ENCODE measurements at regions not wholly inside any gene's neighbourhood (a gene's known extent, or its start where the extent isn't known, plus 50 kb on each side); places are given as distances from the start of the nearest gene placed in this dataset.

DNA sequence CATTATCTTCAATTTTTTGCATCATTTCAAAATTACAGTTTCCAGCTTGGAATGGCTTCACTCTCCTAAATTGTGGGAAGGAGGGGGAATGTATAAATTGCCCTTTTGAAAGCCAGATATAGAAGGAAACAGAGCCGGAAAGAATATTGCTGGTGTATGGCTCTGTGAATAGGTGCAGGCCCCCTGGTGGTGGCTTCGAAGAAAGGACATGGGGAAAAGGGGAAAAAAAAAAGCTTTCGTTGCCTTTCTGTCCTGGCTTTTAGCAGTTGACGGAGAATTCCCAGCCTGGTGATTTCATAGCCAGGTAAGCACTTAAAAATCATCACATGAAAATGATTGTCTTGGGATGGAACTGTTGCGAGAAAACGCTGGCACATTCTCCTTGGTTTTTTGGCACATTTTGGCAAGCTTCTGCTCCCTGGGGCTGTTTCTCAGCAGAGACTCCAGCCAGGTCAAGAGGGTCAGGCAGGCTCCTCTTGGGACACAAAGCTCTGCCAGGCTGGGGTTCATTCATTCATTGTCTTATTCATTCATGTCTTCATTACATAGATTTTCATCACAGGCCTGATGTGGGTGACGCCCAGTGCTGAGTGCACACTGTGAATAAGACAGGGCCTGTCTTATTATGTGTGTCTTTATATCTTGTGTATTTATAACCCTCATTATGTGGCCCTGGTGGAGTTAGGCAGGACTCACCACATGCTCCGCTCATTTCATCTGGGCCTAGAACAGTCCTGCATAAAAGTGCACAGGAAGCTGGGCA lies 300.0 kb upstream of the TPM1 start:
- DNase-seq (ENCODE audit: low read depth in 3 of 3) = peak in 2 of 3 experiments; percentile 2 to 30

DNA sequence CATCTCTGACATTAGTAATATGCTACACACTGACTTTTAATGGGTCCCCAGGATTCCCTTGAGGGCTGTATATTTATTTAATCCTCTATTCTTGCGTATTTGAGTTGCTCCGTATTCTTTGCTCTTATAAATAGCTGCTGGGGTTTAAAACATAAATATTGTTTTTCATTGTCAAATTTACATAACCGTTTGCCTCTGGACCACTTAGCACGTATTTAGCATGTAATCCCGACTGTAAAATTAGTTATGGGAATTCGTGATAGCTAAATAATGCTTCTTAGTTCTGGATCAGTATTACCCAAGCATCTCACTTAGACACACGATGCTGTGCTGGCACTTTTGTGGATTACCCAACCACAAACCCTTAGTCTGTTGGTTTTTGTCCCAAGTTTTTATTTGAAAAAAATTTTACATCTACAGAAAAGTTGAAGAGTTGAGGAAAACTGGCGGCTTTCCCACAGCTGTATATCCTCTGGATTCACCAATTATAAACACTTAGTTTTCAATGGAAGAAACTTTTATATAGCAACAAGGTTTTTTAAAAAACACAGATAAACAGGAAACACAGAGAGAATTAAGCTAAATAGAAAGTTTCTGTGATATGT lies 296.8 kb upstream of the TPM1 start:
- DNase-seq (ENCODE audit: low read depth in 3 of 3) = no peak

DNA sequence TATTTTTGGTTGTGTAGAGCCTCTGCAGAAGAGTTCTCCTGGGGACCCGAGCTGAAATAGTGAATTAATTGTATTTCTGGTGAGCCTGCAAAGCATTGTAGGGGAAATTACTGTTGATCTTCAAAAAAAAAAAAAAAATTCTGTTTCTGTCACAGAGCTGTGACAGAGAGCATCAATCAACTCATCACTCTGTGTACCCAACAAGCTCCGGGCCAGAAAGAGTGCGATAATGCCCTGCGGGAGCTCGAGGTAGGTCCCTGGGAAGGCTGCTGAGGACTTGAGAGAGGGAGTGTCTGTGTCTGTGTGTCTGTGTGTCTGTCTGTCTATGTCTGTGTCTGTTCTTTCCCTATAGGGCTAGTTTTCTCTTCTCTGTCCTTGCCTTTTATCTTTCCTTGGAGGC lies 294.4 kb upstream of the TPM1 start:
- DNase-seq (ENCODE audit: low read depth in 3 of 3) = no peak

DNA sequence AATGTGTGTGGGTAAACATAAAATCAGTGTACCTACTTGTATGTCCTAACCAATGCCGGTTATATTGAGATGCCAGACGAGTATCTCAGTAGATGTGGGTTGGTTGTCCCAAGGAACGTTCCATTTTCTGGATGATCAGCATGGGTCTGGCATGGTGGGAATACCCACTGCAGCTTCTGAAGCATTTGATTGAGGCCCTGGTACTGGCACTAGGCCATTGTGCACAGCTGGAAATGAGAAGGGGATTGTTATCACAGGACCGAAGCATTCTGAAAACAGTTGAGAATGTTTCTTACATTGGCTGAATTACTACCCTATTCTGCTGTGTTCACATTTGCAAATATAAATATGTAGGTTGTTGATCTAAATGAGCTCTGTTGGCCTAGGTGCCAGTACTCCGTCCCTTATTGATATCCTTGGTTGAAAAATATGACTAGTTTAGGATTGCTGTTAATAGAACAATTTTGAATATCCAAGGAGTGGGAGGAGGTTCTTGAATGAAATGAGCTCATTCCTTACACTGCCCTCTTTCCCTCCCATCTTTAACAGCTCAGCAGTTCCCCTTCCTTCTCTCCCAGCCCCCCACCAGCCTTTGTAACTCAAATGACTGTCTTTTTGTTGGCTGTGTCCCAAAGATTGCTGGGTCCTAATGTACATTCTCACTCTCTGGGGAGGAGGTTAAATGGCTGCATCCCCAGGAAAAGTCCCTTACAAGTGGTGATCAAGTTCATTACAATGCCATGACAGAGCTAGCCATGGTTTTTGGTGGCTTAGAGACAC lies 293.3 kb upstream of the TPM1 start:
- DNase-seq (ENCODE audit: low read depth in 3 of 3) = no peak

DNA sequence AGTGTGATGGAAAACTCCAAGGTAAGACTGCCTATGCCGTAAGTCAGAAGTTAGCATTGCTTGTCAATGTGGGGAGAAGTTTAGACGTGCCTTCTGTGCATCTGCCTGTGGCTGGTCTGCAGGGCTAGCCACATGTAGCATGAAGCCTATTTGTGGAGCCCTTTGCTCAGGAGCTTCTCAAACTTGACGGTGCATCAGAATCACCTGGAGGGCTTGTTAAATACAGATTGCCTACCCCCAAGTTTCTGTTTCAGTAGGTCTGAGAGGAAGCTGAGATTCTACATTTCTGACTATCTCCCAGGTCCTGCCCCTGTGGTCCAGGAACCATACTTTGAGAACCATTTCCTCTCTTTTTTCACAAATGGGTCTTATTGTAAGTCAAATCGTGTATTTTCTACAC lies 292.1 kb upstream of the TPM1 start:
- no peak for DNase-seq (ENCODE audit: low read depth in 3 of 3)

DNA sequence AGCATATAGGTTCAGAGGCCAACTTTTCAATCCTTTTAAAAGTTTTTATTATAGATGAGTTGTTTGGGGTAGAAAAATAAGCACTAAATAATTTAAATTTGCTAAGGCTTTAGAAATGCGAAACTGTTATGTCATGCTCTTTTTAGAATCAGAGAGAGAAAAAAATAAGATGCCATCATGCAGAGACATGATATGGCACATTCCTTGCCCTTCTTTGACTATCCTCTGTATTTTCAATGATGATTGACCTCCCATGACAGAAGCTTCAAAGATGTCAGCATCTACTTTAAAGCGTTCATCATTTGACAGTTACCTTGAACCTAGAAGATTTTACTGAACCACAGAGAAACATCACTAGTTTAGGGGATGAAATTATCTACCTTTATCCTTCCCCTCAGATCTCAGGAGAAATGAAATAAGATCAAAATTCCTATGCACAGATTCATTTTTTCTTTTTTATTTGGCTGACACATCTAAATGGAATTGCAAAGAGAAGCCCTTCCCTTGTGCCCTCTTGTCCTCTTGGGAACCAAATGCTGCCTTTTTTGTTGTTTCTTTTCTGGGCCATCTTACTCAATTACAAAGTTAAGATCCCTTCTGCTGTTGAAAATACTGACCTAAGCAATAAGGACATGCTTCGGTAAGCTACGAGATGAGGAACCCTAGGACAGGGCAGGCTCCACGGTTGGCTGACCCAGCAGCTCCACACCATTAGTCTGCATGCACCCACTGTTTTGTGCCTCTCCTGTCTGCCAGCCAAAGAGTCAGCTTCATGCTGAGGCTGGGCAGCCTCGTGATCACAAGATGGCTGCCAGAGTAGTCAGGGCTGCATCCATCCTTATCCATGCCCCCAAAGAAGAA lies 289.7 kb upstream of the TPM1 start:
- no peak for DNase-seq (ENCODE audit: low read depth in 3 of 3)

DNA sequence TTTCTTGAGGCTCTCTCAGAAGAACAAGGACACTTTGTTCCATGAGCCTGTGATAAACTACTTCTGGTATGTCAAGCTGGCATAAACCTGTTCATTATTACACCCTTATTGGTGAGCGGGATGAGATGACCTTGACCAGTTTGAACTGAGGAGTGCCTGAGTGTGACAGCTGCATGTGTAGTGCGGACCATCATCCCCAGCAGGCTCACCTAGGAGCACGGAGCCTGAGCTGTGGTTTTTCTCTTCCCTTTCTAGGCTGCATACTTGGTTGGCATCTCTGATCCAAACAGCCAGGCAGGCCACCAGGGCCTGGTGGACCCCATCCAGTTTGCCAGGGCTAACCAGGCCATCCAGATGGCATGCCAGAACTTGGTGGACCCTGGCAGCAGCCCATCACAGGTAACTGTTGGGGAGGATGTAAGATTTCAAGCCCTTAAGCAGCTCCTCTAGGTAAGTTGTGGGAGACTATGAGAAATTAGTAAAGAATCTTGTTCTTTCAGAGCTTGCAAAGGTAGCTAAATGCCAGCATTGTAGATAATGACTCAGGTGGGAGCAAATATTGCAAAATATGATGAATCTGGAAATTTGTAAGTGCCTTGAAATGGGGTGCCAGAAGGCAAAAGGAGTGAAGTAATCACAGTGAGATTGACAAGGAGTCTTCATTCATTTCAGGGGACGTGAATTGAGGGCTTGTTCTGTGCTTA lies 288.9 kb upstream of the TPM1 start:
- DNase-seq (ENCODE audit: low read depth in 3 of 3) = no peak

DNA sequence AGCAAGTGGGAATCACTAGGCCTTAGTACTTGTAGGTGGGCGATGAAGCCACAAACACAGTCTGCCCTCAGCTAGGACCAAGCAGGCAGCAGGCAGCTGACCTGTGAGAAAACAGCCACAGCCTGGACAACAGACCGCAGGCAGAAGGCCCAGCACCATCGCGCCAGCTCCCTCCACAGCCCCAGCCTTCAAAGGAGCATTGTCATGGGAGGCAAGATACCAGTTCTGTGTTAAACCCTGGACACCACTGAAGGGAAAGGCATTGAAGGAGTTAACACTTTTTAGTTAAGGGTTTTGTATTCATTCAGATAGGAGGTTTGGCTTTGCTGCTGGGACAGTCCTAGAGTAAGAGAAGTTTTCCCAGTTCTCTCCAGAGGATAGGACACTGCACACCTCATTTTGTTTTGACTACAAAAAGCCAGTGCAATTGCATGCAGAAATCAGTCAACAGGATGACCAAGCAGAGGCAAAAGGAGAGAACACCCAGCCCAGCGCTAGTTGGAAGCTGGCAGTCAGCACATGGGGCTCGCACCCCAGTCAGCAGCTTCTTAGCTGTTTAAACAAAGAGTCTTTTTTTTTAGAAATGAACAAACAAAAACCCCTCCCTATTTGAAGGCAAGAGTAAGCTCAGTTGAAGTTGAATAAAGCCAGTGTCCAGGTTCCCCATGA lies 286.1 kb upstream of the TPM1 start:
- no peak for DNase-seq (ENCODE audit: low read depth in 3 of 3)

DNA sequence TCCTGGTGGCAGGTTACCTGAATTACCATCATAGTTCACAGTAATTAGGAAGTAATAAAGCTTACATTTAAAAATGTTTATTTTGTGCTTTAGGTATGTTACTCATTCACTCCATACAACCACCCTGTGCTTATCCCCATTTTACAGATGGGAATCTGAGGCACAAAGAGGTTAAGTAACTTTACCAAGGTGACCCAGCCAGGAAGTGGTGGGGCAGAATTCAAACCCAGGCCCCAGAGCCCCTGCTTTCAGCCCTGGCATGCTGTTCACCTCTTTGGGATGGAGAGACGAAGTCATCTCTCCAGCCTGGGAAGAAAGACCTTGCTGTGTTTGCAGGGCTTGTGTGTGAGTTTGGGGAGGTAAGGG lies 285.6 kb upstream of the TPM1 start:
- no peak for DNase-seq (ENCODE audit: low read depth in 3 of 3)

DNA sequence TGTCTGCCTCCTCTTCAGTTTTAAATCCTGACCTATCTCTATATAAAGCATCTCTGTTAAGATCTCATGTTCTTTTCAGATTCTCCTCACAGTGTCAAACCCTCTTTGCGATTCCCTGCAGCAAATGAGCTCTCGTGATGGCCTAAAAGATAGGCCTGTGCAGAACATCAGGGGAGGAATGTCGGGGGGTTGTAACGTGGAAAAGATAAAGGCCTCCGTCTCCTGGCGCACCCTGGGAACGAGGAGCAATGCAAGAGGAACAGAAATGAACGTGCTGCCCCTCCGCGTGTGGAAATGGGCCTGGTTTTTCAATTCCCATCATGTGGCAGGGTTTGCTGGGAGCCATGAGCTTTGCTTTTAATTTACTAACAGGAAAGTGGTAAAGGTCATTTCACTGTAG lies 285.0 kb upstream of the TPM1 start:
- no peak for DNase-seq (ENCODE audit: low read depth in 3 of 3)

DNA sequence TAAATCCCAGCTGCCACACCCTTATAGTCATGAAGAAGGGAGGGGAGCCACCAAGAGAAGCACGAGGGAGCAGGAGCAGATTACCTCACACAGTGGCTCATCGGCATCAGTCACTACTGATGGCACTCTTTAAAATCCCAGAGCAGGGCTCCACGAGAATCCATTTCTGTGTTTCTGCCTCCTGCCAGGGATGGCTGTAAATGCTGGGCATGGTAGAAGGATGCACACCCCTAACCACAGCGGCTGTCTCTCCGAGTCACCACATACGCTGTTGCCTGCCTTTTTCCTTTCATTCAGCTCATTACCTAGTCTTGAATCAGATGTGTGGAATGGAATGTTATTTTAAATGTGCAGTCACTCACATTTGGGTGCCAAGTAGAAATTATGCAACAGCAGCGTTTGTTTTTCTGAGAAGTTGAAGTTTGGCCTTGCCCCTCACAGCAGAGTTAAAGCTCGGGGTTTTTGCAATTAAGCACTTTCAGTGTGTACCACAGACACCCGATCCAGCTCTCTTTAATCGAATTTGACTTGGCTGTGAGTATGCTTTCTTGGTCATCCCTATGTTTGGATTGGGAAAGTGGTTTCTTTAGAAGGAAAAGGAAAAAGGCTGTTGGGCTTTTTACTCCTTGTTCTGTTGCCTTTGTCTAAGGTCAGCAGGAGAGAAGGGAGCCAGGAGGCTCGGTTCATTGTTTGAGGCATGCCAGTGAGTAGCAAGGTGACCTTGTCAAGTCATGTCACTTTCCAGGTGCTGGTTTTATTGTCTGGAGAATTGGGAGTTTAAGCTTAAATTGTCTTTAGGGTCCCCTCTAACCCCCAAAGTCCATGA lies 284.2 kb upstream of the TPM1 start:
- no peak for DNase-seq (ENCODE audit: low read depth in 3 of 3)

DNA sequence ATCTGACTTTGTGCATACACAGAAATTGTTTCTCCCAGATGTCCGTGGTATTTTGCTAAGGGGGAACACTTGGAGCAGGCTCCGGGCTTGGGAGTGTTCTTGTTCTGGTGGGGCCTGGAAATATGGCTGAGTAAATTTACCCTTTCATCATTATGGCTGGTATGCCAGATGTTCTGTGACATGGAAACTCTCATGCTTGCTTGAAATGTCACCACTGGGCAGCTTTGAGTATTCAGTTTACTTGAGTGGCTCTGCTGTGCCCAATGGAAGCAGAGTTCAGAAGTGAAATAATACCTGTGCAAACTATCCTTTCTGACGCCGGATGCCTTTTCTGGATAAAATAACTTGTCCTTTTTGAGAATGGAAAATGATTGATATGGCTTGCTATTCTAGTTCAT lies 283.6 kb upstream of the TPM1 start:
- no peak for DNase-seq (ENCODE audit: low read depth in 3 of 3)

DNA sequence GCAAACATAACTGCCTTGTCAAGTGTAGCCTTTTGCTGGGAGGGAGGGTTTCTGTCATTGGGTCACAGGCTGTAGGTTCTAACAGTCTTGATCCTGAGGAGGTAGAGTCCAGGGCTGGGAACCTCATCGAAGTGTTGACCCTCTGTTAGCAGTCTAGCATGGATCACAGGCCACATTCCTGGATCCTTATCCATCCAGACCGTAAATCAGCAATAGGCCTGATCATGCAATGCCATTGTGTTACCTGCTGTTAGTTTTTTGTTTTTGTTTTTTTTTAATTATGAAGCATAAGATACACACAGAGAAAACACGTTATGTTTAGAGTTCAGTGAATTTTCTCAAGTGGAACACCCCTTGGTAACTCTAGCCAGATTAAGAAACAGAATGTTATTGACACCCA lies 282.0 kb upstream of the TPM1 start:
- DNase-seq (ENCODE audit: low read depth in 3 of 3) = no peak

DNA sequence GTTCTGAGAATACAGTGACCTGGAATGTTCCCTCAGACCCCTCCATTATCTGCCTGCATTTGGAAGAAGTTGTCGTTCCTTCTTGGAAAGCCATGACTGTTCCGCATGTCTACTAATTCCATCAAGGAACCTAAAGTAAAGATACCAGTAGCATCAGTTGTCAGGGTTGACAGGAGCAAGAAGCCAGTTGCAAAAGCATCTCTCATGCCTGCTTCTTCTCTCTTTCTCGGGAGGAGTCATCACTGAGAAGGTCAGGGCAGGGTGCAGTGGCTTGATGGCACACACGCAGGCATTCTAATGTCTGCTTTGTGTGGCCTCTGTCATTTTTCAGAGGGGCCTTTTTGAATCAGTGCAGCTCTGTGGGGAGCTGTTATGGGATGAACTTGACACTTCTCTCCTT lies 276.6 kb upstream of the TPM1 start:
- DNase-seq (ENCODE audit: low read depth in 3 of 3) = no peak

DNA sequence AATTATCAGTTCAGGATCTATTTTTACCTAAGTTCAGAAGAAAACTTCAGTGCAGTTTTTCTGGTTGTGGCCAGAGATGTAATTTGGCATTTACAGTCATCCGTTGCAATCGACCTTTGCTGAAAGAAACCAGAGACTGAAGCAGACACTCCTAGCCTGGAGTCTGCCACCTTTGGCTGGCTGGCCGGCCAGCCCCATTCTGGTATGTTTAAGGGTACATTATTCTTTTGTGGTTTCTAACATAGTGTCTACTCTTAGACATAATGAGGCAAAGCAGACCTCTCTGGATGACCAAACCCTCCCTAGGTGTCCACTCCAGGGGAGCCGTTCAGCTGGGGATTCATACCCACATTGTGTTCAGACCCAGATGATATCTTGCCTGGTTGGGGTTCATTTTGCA lies 275.9 kb upstream of the TPM1 start:
- no peak for DNase-seq (ENCODE audit: low read depth in 3 of 3)

DNA sequence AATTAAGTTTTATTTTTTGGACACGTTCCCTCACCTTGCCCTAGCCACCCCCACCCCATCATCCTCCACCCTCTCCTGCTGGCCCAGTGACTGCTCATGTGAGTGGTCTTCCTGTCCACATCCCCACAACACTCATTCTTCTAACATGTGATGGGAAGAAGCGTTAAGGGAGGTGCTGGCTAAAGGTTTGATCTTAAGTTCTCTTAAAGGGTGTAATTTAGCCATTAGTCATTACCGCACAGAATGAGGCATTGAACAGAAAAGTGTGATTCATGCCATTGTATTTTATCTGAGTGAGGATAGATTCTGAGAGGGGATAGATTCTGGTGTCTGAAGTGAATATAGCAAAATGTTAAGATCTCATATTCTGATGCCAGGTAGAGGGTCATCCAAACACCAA lies 272.9 kb upstream of the TPM1 start:
- DNase-seq (ENCODE audit: low read depth in 3 of 3) = no peak

DNA sequence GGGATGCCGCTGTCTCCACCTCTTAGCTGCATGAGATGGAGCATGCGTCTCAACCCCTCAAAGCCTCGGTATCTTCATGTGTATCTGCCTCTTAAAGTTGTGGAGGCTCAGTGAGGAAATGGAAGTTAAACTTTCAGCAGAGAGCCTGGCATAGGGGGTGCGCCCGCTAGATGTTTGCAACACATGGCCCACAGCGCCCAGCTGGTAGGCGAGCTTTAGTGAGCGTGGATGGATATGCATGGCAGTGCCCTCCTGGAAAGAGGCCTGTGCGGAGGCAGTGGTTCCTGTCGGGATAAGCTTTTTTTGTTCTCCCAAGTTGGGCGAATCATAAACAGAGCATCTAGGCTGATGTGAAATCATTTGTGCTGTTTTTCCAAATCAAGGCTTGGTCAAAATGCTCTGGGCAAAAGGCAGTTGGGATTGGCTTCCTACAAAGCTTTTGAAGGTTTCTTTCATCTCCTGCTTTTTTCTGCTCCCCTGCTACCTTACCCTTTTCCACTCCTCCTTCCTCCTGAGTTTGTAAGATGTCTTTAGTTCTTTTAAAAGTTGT lies 272.4 kb upstream of the TPM1 start:
- no peak for DNase-seq (ENCODE audit: low read depth in 3 of 3)

DNA sequence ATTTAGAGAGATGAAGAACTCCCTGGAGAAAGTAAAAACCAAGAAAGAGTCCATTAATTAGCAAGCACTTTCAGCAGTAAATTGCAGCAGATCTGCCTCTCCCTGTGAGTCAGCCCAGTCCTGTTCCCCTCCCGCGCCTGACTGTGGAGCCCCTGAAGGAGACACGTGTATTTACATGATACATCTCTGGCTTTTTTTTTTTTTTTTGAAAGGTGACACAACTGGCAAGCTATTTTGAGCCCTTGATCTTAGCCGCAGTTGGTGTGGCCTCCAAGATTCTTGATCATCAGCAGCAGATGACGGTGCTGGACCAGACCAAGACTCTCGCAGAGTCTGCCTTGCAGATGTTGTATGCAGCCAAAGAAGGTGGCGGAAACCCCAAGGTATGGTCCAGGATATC lies 271.8 kb upstream of the TPM1 start:
- DNase-seq (ENCODE audit: low read depth in 3 of 3) = no peak

DNA sequence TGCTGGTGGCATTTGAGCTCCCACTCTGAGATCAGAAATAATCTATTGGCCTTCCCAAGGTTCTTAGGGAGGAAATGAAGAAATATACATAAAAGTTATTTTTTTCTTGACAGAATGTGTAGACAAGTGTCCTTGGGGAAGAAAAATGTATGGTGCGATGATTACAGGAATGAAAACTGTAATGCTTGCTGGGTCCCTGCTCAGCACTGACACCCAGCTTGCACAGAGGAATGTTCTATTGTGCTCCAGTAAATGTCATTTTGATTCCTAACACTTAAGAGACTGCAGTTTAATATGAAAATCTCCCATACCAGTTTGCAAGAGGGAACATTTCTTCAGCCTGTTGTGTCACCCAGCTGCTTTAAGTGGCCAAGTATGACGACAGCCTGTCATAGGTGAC lies 271.3 kb upstream of the TPM1 start:
- no peak for DNase-seq (ENCODE audit: low read depth in 3 of 3)

All from stimulated activated CD4-positive, alpha-beta T cell treated with anti-CD3 and anti-CD28 coated beads, TNF-alpha, amount 100 ng/mL, for 24 hours (primary cell).